H9 (cell line): ENCODE measurements at regions not wholly inside any gene's neighbourhood (a gene's known extent, or its start where the extent isn't known, plus 50 kb on each side); places are given as distances from the start of the nearest gene placed in this dataset.

Experiments used
- DNase-seq: peaks from one replicate; pipeline ENCODE4 v3.0.0-alpha.2; 2017
- H2AFZ ChIP-seq: one replicate; pipeline ENCODE4 v1.6.1; 2013; ENCODE audit warnings: mild to moderate bottlenecking, low read length, control low read depth, moderate library complexity
- H2AK5ac ChIP-seq: 2 replicates; pipeline ENCODE4 v1.6.1; 2013; ENCODE audit warnings: low read length, control low read depth, mixed read lengths; ENCODE audit not compliant: insufficient read length
- H2BK120ac ChIP-seq: one replicate; pipeline ENCODE4 v1.6.1; 2013; ENCODE audit warnings: low read depth, mild to moderate bottlenecking, low read length, control low read depth, inconsistent platforms; ENCODE audit not compliant: poor library complexity, severe bottlenecking
- H2BK12ac ChIP-seq: 2 replicates; pipeline ENCODE4 v1.6.1; 2013; ENCODE audit warnings: low read length, control low read depth, mixed read lengths, low read depth; ENCODE audit not compliant: insufficient read length
- H2BK15ac ChIP-seq: 2 replicates; pipeline ENCODE4 v1.6.1; 2013; ENCODE audit warnings: low read depth, low read length, control low read depth
- H2BK20ac ChIP-seq: one replicate; pipeline ENCODE4 v1.6.1; 2013; ENCODE audit warnings: low read depth, mild to moderate bottlenecking, low read length, control low read depth, inconsistent platforms; ENCODE audit not compliant: poor library complexity, severe bottlenecking
- H2BK5ac ChIP-seq: 2 replicates; pipeline ENCODE4 v1.6.1; 2013; ENCODE audit warnings: low read length, control low read depth, mixed read lengths; ENCODE audit not compliant: insufficient read length
- H3K14ac ChIP-seq: 2 replicates; pipeline ENCODE4 v1.6.1; 2013; ENCODE audit warnings: low read length, control low read depth; ENCODE audit not compliant: insufficient read depth
- H3K18ac ChIP-seq: 2 replicates; pipeline ENCODE4 v1.6.1; 2013; ENCODE audit warnings: low read depth, mild to moderate bottlenecking, mixed read lengths, low read length, control low read depth; ENCODE audit not compliant: insufficient read length
- H3K23ac ChIP-seq: 2 replicates; pipeline ENCODE4 v1.6.1; 2013; ENCODE audit warnings: low read length, control low read depth, mixed read lengths, low read depth; ENCODE audit not compliant: insufficient read length
- H3K23me2 ChIP-seq: 2 replicates; pipeline ENCODE4 v1.6.1; 2013; ENCODE audit warnings: low read depth, mild to moderate bottlenecking, mixed read lengths, low read length, control low read depth; ENCODE audit not compliant: insufficient read length, poor library complexity, severe bottlenecking
- H3K27ac ChIP-seq: 2 replicates; pipeline ENCODE4 v1.5.1; 2013; ENCODE audit warnings: low read length, control low read depth, mixed read lengths, low read depth; ENCODE audit not compliant: insufficient read length
- H3K27me3 ChIP-seq: 2 replicates; pipeline ENCODE4 v1.6.1; 2013; ENCODE audit warnings: low read length, control low read depth, inconsistent platforms; ENCODE audit not compliant: insufficient read depth
- H3K4ac ChIP-seq: 2 replicates; pipeline ENCODE4 v1.6.1; 2013; ENCODE audit warnings: low read depth, mild to moderate bottlenecking, control low read depth, inconsistent platforms, low read length, moderate library complexity
- H3K4me1 ChIP-seq: 2 replicates; pipeline ENCODE4 v1.6.1; 2013; ENCODE audit warnings: low read length, control low read depth, inconsistent platforms; ENCODE audit not compliant: insufficient read depth
- H3K4me2 ChIP-seq: 2 replicates; pipeline ENCODE4 v1.6.1; 2013; ENCODE audit warnings: low read length, control low read depth, mixed read lengths; ENCODE audit not compliant: insufficient read length, insufficient read depth
- H3K56ac ChIP-seq: 2 replicates; pipeline ENCODE4 v1.6.1; 2013; ENCODE audit warnings: low read depth, mild to moderate bottlenecking, mixed read lengths, low read length, control low read depth; ENCODE audit not compliant: insufficient read length
- H3K79me1 ChIP-seq: 2 replicates; pipeline ENCODE4 v1.6.1; 2013; ENCODE audit warnings: low read depth, mild to moderate bottlenecking, moderate library complexity, low read length, control low read depth, inconsistent platforms; ENCODE audit not compliant: insufficient read depth, poor library complexity, severe bottlenecking
- H3K79me2 ChIP-seq: 2 replicates; pipeline ENCODE4 v1.6.1; 2013; ENCODE audit warnings: low read length, control low read depth, inconsistent platforms; ENCODE audit not compliant: insufficient read depth
- H3K9ac ChIP-seq: 2 replicates; pipeline ENCODE4 v1.6.1; 2013; ENCODE audit warnings: low read length, control low read depth, mixed read lengths; ENCODE audit not compliant: insufficient read length; ENCODE audit errors: extremely low read depth
- H3K9me3 ChIP-seq: one replicate; pipeline ENCODE4 v1.6.1; 2013; ENCODE audit warnings: low read depth, low read length, inconsistent platforms; ENCODE audit not compliant: control insufficient read depth
- H3T11ph ChIP-seq: one replicate; pipeline ENCODE4 v1.6.1; 2013; ENCODE audit warnings: mild to moderate bottlenecking, low read length, control low read depth, inconsistent platforms
- H4K20me1 ChIP-seq: one replicate; pipeline ENCODE4 v1.6.1; 2013; ENCODE audit not compliant: control insufficient read depth, insufficient read length, insufficient read depth
- H4K5ac ChIP-seq: 2 replicates; pipeline ENCODE4 v1.6.1; 2013; ENCODE audit warnings: low read depth, mild to moderate bottlenecking, mixed read lengths, low read length, control low read depth; ENCODE audit not compliant: insufficient read length
- H4K8ac ChIP-seq: replicated peaks from 2 replicates; pipeline ENCODE4 v1.6.1; 2013; ENCODE audit warnings: low read length, control low read depth, mixed read lengths, low read depth; ENCODE audit not compliant: insufficient read length
- H4K91ac ChIP-seq: 2 replicates; pipeline ENCODE4 v1.6.1; 2013; ENCODE audit warnings: low read depth, mild to moderate bottlenecking, moderate library complexity, mixed read lengths, low read length, control low read depth; ENCODE audit not compliant: insufficient read length
- H3K27ac Mint-ChIP-seq, 3 experiments: 2 replicates in 2 of 3; 3 replicates in 1 of 3; pipeline ENCODE4 v1.8.0; 2020 to 2021; ENCODE audit warnings: mixed read lengths in 3 of 3, mild to moderate bottlenecking in 1 of 3, moderate library complexity in 1 of 3
- H3K27me3 Mint-ChIP-seq: 2 replicates; pipeline ENCODE4 v1.8.0; 2021; ENCODE audit warnings: low read depth, mild to moderate bottlenecking, moderate library complexity, mixed read lengths
- H3K36me3 Mint-ChIP-seq, 3 experiments: 2 replicates in 2 of 3; 3 replicates in 1 of 3; pipeline ENCODE4 v1.8.0; 2020 to 2021; ENCODE audit warnings: low read depth in 3 of 3, mixed read lengths in 3 of 3; ENCODE audit not compliant: insufficient read depth in 1 of 3
- H3K4me1 Mint-ChIP-seq, 2 experiments: 2 replicates each; pipeline ENCODE4 v1.8.0; 2020; ENCODE audit warnings: mixed read lengths in 2 of 2
- H3K4me3 Mint-ChIP-seq, 2 experiments: 2 replicates in 1 of 2; 3 replicates in 1 of 2; pipeline ENCODE4 v1.8.0; 2020 to 2021; ENCODE audit warnings: mild to moderate bottlenecking in 2 of 2, mixed read lengths in 2 of 2, moderate library complexity in 1 of 2
- H3K9me3 Mint-ChIP-seq, 2 experiments: 2 replicates in 1 of 2; 3 replicates in 1 of 2; pipeline ENCODE4 v1.8.0; 2020; ENCODE audit warnings: mild to moderate bottlenecking in 2 of 2, mixed read lengths in 2 of 2, moderate library complexity in 1 of 2
- CTCF ChIP-seq: fragments of 200-600 bp; sonication (generic); conservative IDR thresholded peaks from 3 replicates; pipeline ENCODE4 v1.8.0; 2021; ENCODE audit warnings: antibody characterized with exemption, mild to moderate bottlenecking
- WGBS: extraction: QIAGEN DNeasy Blood & Tissue Kit; methylation state at CpG from one replicate; pipeline ENCODE4 v1.1.7; 2013; ENCODE audit warnings: missing lambda C conversion rate, low lambda C conversion rate, mixed read lengths; ENCODE audit not compliant: insufficient read length; ENCODE audit errors: extremely low coverage; 5-methylcytosine and 5-hydroxymethylcytosine counted together

- H4K91ac ChIP-seq = no peak overlapping the region
- no peaks in the 10 kb centered on the region for H3K23me2 ChIP-seq
- no CpG with 5 or more reads among the region's 2 CpGs for WGBS
- H2AFZ ChIP-seq = no peak overlapping the region
- H4K5ac ChIP-seq = no peak overlapping the region
- no peak overlapping the region for H3K4ac ChIP-seq
- Mint-ChIP-seq H3K4me3 (no peak overlapping the region), H3K4me1 (peaks cover 11 to 13% of the 10 kb centered on the region in 2 experiments), H3K27me3 (peaks cover 1% of the 10 kb centered on the region; the same call in 1 of the 2 replicates), H3K27ac (no peak overlapping the region), H3K36me3 (no peaks in the 10 kb centered on the region), H3K9me3 (no peaks in the 10 kb centered on the region)
- no peak for TF ChIP-seq CTCF
- no peak overlapping the region for H3T11ph ChIP-seq
- DNase-seq = no peak
- no peak overlapping the region for H3K9ac ChIP-seq
- no peaks in the 10 kb centered on the region for H3K79me2 ChIP-seq
- no peak overlapping the region for H3K18ac ChIP-seq
- H4K8ac ChIP-seq = no peak overlapping the region
- no peak overlapping the region for H3K56ac ChIP-seq
- no peak overlapping the region for H2BK12ac ChIP-seq
- H3K27ac ChIP-seq = no peak overlapping the region
- H2BK5ac ChIP-seq = no peak overlapping the region
- no peak overlapping the region for H2BK120ac ChIP-seq
- H2BK20ac ChIP-seq = no peak overlapping the region
- no peak overlapping the region for H3K4me2 ChIP-seq
- H3K9me3 ChIP-seq = no peaks in the 10 kb centered on the region
- no peaks in the 10 kb centered on the region for H3K79me1 ChIP-seq
- no peak overlapping the region for H3K23ac ChIP-seq
- H3K4me1 ChIP-seq = no peaks in the 10 kb centered on the region; the same call in 1 of the 2 replicates
- no peaks in the 10 kb centered on the region for H4K20me1 ChIP-seq
- H2AK5ac ChIP-seq = no peak overlapping the region
- H2BK15ac ChIP-seq = no peak overlapping the region
- H3K14ac ChIP-seq = no peak overlapping the region
- no peaks in the 10 kb centered on the region for H3K27me3 ChIP-seq
Observed at GRCh38 chr14:22384167-22384549, 204.9 kb downstream of the DAD1 start.
